GM19395 (cell line): ENCODE measurements at regions not wholly inside any gene's neighbourhood (a gene's known extent, or its start where the extent isn't known, plus 50 kb on each side); places are given as distances from the start of the nearest gene placed in this dataset.

Source experiments
- ATAC-seq: cut with Tn5 transposase; IDR thresholded peaks from one replicate; pipeline ENCODE4 v1.9.1; 2021; ENCODE audit warnings: mild to moderate bottlenecking, moderate library complexity; ENCODE audit not compliant: unreplicated experiment

- no peak for ATAC-seq
Observed at GRCh38 chr21:36554411-36555157, 74.7 kb upstream of the CLDN14 start.

GRCh38 chr21:36555199-36555800, 75.4 kb upstream of the CLDN14 start:
- ATAC-seq, result no peak

GRCh38 chr21:36557316-36557715, 77.4 kb upstream of the CLDN14 start:
- no peak for ATAC-seq

GRCh38 chr21:36560933-36561575, 81.1 kb upstream of the CLDN14 start:
- no peak for ATAC-seq

- no peak for ATAC-seq
Observed at GRCh38 chr21:36563341-36563926, 83.5 kb upstream of the CLDN14 start.

GRCh38 chr21:36564647-36565046, 84.7 kb upstream of the CLDN14 start:
- no peak for ATAC-seq

GRCh38 chr21:36565540-36565939, 85.6 kb upstream of the CLDN14 start:
- no peak for ATAC-seq

- ATAC-seq, result no peak
Observed at GRCh38 chr21:36566644-36567043, 86.7 kb upstream of the CLDN14 start.

GRCh38 chr21:36567216-36567885, 87.4 kb upstream of the CLDN14 start:
- ATAC-seq, result no peak

GRCh38 chr21:36569511-36569910, 89.6 kb upstream of the CLDN14 start:
- no peak for ATAC-seq

- no peak for ATAC-seq
Observed at GRCh38 chr21:36571556-36571955, 91.6 kb upstream of the CLDN14 start.

GRCh38 chr21:36572039-36572438, 92.1 kb upstream of the CLDN14 start:
- ATAC-seq, result no peak

GRCh38 chr21:36575306-36575705, 95.4 kb upstream of the CLDN14 start:
- no peak for ATAC-seq

GRCh38 chr21:36576441-36576840, 96.5 kb upstream of the CLDN14 start:
- ATAC-seq, result no peak

- ATAC-seq, result no peak
Observed at GRCh38 chr21:36579898-36580297, 100.0 kb upstream of the CLDN14 start.

- ATAC-seq, result no peak
Observed at GRCh38 chr21:36582271-36582670, 102.3 kb upstream of the CLDN14 start.

- no peak for ATAC-seq
Observed at GRCh38 chr21:36583591-36583990, 103.7 kb upstream of the CLDN14 start.

GRCh38 chr21:36584980-36585940, 105.3 kb upstream of the CLDN14 start:
- ATAC-seq, result no peak

GRCh38 chr21:36587388-36587787, 107.5 kb upstream of the CLDN14 start:
- no peak for ATAC-seq

- ATAC-seq, result no peak
Observed at GRCh38 chr21:36589352-36589971, 109.5 kb upstream of the SIM2 start.
